HAP-1 (cell line): ENCODE measurements at regions not wholly inside any gene's neighbourhood (a gene's known extent, or its start where the extent isn't known, plus 50 kb on each side); places are given as distances from the start of the nearest gene placed in this dataset.
"Not testable (repeated sequence)": the region's sequence is repeated elsewhere in the genome, so short reads cannot be mapped to it uniquely, and the experiment has no call there.

Source experiments
- DNase-seq, 2 experiments: peaks; one replicate each; pipeline ENCODE4 v3.0.0-alpha.2; 2016 to 2020; ENCODE audit warnings: low spot score in 2 of 2
- H3K27me3 ChIP-seq: fragments of 250-450 bp; sonication (Bioruptor Pico); 2 replicates; pipeline ENCODE4 v1.5.1; 2020; ENCODE audit warnings: low read depth, mild to moderate bottlenecking, moderate library complexity
- H3K36me3 ChIP-seq: fragments of 250-450 bp; sonication (Bioruptor Pico); replicated peaks from 2 replicates; pipeline ENCODE4 v1.5.1; 2020; ENCODE audit warnings: mild to moderate bottlenecking
- H3K4me1 ChIP-seq: fragments of 250-450 bp; sonication (Bioruptor Pico); 2 replicates; pipeline ENCODE4 v1.5.1; 2020; ENCODE audit warnings: mild to moderate bottlenecking
- H3K4me3 ChIP-seq: fragments of 250-450 bp; sonication (Bioruptor Pico); 2 replicates; pipeline ENCODE4 v1.5.1; 2020; ENCODE audit warnings: mild to moderate bottlenecking, moderate library complexity
- H3K9me3 ChIP-seq: fragments of 250-450 bp; sonication (Bioruptor Pico); 2 replicates; pipeline ENCODE4 v1.5.1; 2020; ENCODE audit warnings: mild to moderate bottlenecking, moderate library complexity
- in situ Hi-C: fragments of 300-500 bp; cut with MboI; formaldehyde crosslinking; loops from 3 replicates; pipeline ENCODE4 v1.14.3; 2020; ENCODE audit warnings: low sequenced_read_pairs, inconsistent platforms, mixed read lengths

GRCh38 chr2:82226441-82226840, 1921.9 kb upstream of the LRRTM1 start:
- Histone ChIP-seq H3K36me3 (no peaks in the 10 kb centered on the region), H3K27me3 (no peaks in the 10 kb centered on the region), H3K4me3 (no peak overlapping the region), H3K9me3 (no peaks in the 10 kb centered on the region; the same call in 1 of the 2 replicates), H3K4me1 (no peaks in the 10 kb centered on the region)
- in situ Hi-C loops: no loop called here
- DNase-seq: no peak

DNA sequence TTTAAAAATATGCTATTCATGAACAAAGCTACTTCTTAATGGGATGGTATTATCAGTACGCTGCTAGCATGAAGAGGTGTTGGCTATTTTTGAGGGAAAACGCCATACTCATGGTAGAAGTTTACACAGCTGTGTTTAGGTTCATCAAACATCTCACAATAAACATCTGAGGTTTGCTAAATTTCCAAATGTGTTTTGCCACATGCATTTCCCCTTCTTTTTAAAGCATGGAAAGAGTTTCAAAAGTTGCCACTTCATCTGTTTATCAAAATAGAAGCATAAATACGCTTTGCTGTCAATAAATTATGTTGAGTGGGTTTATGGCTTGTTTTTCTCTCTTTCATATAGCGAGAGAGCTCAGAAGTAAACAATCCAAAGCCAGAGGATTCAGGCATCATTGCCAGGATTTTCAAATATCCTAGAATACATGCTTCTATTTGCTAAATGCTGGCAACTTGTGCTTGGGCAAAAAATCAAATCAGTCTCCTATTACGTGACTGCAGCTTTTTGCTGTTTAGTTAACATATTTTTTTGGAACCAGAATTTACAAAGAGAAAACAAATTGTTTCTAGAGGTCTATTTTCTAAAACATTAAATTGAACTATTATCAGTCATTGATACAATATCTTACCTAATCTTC, 1919.9 kb upstream of the LRRTM1 start:
- Histone ChIP-seq H3K27me3 (no peaks in the 10 kb centered on the region), H3K9me3 (no peaks in the 10 kb centered on the region; the same call in 1 of the 2 replicates), H3K4me3 (no peak overlapping the region), H3K4me1 (no peaks in the 10 kb centered on the region), H3K36me3 (no peaks in the 10 kb centered on the region)
- DNase-seq: no peak
- in situ Hi-C loops: no loop called here

- Histone ChIP-seq H3K36me3 (no peaks in the 10 kb centered on the region), H3K9me3 (no peaks in the 10 kb centered on the region), H3K4me3 (no peak overlapping the region), H3K27me3 (no peaks in the 10 kb centered on the region), H3K4me1 (no peaks in the 10 kb centered on the region)
- in situ Hi-C loops: no loop called here
- no peak for DNase-seq
Measured at GRCh38 chr2:82215212-82215611, 1910.7 kb upstream of the LRRTM1 start.

DNA sequence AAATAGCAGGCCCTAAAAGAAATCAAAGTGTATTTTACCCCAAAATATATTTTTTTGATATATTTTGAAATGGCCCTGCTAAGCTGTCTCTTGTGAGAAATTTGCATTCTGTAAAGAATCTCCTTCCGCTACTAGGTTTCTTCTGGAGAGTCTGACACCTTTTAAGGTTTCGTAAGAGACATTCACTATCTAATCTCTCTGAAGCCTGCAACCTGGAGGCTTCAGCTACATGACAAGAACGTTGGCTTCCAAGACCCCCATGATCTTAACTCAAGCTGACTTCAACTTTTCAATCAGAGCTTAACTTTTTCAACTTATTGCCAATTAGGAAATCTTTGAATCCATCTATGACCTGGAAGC, 1894.9 kb upstream of the LRRTM1 start:
- in situ Hi-C loops: no loop called here
- Histone ChIP-seq H3K9me3 (no peaks in the 10 kb centered on the region), H3K4me1 (no peaks in the 10 kb centered on the region), H3K27me3 (no peaks in the 10 kb centered on the region), H3K4me3 (no peak overlapping the region), H3K36me3 (no peaks in the 10 kb centered on the region)
- DNase-seq: no peak

DNA sequence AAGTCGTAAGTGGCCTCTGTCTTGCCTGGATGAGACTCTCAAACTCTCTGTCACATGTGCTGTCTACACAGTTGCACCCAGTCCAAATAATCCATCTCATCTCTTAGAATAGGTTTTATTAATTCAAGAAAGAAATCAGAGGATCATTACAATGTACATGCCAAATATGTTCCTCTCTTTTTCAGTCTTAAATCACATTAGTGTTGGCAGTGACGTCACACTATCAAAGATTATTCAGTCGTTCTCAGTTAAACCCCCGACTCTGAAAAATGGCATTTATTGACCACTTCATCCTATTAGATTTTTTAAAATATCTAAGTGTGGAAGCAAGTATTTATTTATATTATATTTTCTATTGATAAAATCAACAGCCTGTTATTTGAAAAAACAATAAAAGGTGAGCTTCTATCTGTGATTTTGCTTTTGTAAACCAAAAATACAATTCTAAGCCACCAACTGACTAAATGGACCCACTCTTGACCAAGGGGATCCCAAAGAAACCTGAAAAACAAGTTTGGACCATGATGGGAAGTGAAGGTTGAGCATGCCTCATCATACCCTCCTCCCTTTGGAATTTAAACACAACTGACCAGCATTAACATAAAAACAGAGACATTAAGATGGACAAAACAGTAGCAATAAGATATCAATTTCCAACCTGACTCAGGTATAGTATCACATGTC, 1894.4 kb upstream of the LRRTM1 start:
- H3K27me3 ChIP-seq: no peaks in the 10 kb centered on the region
- H3K9me3 ChIP-seq: no peaks in the 10 kb centered on the region
- no peaks in the 10 kb centered on the region for H3K36me3 ChIP-seq
- H3K4me3 ChIP-seq: no peak overlapping the region
- in situ Hi-C loops: no loop called here
- H3K4me1 ChIP-seq: no peaks in the 10 kb centered on the region
- no peak for DNase-seq

DNA sequence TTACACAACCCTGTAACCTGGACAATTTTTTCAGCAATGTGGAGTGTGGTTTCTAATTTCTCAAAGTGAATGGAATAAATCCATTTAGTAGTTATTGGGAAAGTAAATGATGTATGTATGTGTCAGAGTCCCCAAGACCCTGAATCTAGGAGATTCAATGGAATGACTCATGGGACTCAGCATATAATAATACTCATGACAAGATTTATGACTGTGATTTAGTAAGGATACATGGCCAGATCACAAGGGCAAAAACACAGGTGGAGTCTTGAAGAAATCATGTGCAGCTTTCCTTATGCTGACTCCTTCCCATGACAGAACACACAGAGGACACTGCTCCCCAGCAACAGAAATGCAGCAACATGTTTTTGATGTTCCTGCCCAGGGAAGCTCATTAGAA, 1877.7 kb upstream of the LRRTM1 start:
- H3K36me3 ChIP-seq: no peaks in the 10 kb centered on the region

DNA sequence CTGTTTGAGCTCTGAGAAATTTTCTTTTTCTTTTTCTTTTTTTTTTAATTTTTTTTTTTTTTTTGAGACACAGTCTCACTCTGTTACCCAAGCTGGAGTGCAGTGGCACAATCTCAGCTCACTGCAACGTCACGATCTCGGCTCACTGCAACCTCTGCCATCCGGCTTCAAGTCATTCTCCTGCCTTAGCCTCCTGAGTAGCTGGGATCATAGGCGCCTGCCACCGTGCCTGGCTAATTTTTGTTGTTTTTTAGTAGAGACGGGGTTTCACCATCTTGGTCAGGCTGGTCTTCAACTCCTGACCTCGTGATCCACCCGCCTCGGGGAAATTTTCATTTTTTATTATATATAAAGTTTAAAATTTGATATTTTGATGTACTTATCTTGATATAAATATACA, 1870.7 kb upstream of the LRRTM1 start:
- H3K4me1 ChIP-seq, H3K27me3 ChIP-seq, in situ Hi-C loops, H3K9me3 ChIP-seq, DNase-seq, H3K4me3 ChIP-seq, H3K36me3 ChIP-seq: not testable (repeated sequence)

More for the DNA sequence above, 1877.7 kb upstream of the LRRTM1 start:
- Histone ChIP-seq H3K4me1 (no peaks in the 10 kb centered on the region), H3K4me3 (no peak overlapping the region), H3K9me3 (no peaks in the 10 kb centered on the region), H3K27me3 (no peaks in the 10 kb centered on the region)
- DNase-seq: no peak
- in situ Hi-C loops: no loop called here

GRCh38 chr2:82172483-82172882, 1867.9 kb upstream of the LRRTM1 start:
- in situ Hi-C loops: no loop called here
- no peak overlapping the region for H3K4me3 ChIP-seq
- H3K4me1 ChIP-seq: no peaks in the 10 kb centered on the region
- H3K36me3 ChIP-seq: no peaks in the 10 kb centered on the region
- no peaks in the 10 kb centered on the region for H3K9me3 ChIP-seq
- H3K27me3 ChIP-seq: no peaks in the 10 kb centered on the region
- DNase-seq: no peak

DNA sequence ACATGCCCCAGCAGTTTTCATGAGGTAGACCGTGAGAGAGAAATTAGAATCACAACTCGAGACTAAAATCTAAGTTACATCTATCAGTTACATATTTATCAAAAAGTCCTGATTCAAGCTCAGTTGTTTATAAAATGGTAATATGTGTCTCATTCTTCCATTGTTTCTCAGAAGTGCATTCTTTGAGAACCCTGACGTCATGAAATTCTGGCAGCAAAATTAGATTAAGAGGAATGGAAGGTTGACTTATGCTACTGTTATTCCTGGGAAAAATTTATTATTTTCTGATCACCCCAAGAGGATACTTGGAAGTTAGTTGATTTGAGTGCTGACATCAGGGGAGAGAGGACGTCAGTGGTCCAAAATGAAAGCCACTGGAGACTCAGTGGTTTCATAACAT, 1864.8 kb upstream of the LRRTM1 start:
- Histone ChIP-seq H3K36me3 (no peaks in the 10 kb centered on the region), H3K27me3 (no peaks in the 10 kb centered on the region), H3K4me3 (no peak overlapping the region), H3K9me3 (no peaks in the 10 kb centered on the region), H3K4me1 (no peaks in the 10 kb centered on the region)
- in situ Hi-C loops: no loop called here
- DNase-seq: no peak

DNA sequence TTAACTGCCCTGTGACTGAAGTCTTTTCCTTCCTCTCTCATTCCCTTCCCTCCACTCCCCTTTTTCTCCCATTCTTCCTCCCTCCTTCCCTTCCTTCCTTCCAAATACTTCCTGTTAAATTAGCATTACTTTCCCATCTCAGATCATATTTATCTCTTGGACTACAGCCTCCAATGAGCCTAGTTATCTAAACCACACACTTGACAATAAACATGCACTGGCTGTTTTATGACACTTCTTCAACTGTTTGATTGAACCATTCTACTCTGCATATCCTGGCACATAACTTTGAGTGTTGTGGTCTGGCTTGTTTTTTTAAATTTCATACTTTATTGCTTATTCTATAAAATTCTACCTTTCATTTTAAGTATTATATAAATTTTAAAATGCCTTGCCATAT, 1860.8 kb upstream of the LRRTM1 start:
- Histone ChIP-seq H3K36me3 (no peaks in the 10 kb centered on the region), H3K27me3 (no peaks in the 10 kb centered on the region), H3K4me3 (no peak overlapping the region), H3K9me3 (no peaks in the 10 kb centered on the region), H3K4me1 (no peaks in the 10 kb centered on the region)
- DNase-seq: no peak
- in situ Hi-C loops: no loop called here

DNA sequence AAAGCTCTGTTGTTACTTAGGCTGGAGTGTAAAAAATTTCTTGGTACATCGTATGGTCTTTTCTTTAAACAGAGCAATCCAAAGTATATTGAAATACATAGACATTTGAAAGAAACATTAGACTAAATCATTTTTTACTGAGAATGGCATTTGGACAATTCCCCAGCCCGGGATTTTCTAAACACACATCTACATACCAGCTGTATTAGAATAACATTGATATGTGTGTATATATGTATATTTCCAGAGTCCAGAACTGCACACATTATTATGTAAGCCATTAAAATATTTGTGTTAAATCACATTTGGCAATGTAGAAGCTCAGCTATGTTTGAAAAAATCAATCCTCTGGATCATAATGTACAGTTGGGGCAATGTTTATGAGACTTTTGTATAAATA, 1853.6 kb upstream of the LRRTM1 start:
- Histone ChIP-seq H3K27me3 (no peaks in the 10 kb centered on the region), H3K4me1 (no peaks in the 10 kb centered on the region), H3K36me3 (no peaks in the 10 kb centered on the region), H3K4me3 (no peak overlapping the region), H3K9me3 (no peaks in the 10 kb centered on the region)
- in situ Hi-C loops: no loop called here
- DNase-seq: no peak

DNA sequence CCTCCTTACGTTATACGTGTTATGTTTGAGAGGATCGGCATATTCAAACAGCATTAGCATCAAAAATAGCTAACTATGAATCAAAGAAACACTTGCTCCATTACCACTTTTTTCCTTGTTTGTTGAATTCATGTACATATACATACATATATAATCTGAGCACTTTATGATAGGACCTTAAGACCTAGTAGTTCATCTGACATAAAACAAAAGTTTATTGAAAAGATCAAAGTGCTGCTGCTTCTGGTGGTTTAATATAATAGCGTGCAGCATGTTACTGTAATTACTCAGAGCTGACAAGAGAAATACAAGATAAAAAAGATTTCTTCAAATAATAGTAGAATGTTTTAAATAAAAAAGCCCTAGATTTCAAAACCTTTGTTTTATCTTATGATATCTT, 1850.9 kb upstream of the LRRTM1 start:
- in situ Hi-C loops: no loop called here
- no peak for DNase-seq
- H3K27me3 ChIP-seq: no peaks in the 10 kb centered on the region
- no peaks in the 10 kb centered on the region for H3K9me3 ChIP-seq
- H3K4me3 ChIP-seq: no peak overlapping the region
- H3K4me1 ChIP-seq: no peaks in the 10 kb centered on the region
- H3K36me3 ChIP-seq: no peaks in the 10 kb centered on the region

- in situ Hi-C loops: no loop called here
- Histone ChIP-seq H3K27me3 (no peaks in the 10 kb centered on the region), H3K4me1 (peaks cover 18% of the 10 kb centered on the region), H3K9me3 (peaks cover 4% of the 10 kb centered on the region; the same call in 1 of the 2 replicates), H3K4me3 (no peak overlapping the region), H3K36me3 (no peaks in the 10 kb centered on the region)
- no peak for DNase-seq
Measured at GRCh38 chr2:82143343-82143742, 1838.8 kb upstream of the LRRTM1 start.

DNA sequence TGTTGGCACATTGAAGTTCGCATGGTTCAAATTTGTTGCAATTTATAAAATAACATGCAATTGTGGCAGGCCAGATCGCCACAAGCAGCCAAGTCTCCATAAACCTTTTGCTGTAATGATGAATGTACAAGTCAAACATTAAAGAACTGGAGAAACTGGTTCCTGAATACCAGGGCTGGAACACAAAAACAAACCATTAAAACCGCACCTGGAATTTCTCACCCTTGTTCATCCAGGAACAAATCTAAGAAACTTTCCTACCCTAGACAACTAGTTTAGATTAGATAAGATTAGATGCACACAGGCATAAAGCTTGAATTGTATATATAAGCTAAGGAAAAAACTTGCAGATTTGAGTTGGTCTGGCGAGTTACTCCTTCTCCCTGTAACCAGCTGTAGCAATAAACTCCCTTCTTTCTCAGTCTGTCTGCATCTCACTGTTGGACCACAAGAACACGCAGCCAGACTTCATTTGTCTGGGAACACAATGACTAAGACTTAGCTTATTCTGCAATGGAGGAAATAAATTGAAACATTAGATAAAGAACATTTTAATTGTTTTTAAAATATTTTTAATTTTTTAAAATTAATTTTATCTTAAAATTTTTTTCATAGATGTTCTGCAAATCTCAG, 1835.5 kb upstream of the LRRTM1 start:
- Histone ChIP-seq H3K4me1 (peaks cover 18% of the 10 kb centered on the region), H3K27me3 (no peaks in the 10 kb centered on the region), H3K4me3 (no peak overlapping the region), H3K36me3 (no peaks in the 10 kb centered on the region), H3K9me3 (peaks cover 4% of the 10 kb centered on the region; the same call in 1 of the 2 replicates)
- in situ Hi-C loops: no loop called here
- DNase-seq: no peak
